Stimulated activated CD8-positive, alpha-beta memory T cell treated with anti-CD3 and anti-CD28 coated beads, Interleukin-12 subunit alpha, Interleukin-12 subunit beta, amount 100 ng/mL, for 24 hours (primary cell): ENCODE measurements at regions not wholly inside any gene's neighbourhood (a gene's known extent, or its start where the extent isn't known, plus 50 kb on each side); places are given as distances from the start of the nearest gene placed in this dataset.
"Not testable (repeated sequence)": the region's sequence is repeated elsewhere in the genome, so short reads cannot be mapped to it uniquely, and the experiment has no call there.

ENCODE experiments used
- DNase-seq: peaks from one replicate; pipeline ENCODE4 v3.0.0-alpha.2; 2020; ENCODE audit errors: extremely low read depth

- no peak for DNase-seq
Measured at GRCh38 chr18:73681912-73682311, 465.7 kb downstream of the FBXO15 start.

- DNase-seq, result no peak
Measured at GRCh38 chr18:73681398-73681797, 466.2 kb downstream of the FBXO15 start.

DNA sequence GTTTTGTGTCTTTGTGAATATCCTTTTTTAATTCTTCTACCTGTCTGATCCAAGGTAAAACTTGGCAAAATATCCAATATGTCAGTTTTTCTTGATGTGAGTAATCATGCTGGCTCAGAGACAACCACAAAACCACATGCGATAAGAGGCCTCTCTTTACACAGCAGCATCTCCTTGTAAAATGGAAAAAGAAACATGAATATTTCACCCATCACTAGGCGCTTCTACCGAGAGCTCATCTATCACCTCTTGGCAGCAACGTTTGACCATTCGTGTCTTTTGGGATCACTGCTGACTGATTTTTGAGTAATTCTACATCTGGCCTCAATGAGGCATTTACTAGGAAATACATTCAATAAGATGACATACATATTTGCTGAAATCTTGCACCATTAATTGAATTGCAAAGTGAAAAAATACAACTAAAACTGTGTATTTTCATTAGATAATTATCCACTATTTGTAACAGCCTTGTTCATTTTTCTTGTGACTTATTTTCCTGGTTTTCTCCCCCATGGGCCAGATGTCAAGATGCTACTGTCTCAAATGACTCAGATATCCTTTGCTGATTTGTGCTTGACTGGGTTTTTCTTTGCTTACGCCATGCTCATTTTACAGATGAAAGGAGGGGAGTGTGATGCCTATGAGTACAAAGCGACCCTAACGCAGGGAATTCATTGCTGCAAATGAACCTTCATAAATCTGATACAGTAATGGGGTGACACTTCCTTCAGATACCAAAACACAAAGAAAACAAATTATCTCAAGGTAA is 467.5 kb downstream of the FBXO15 start:
- DNase-seq, result no peak

DNA sequence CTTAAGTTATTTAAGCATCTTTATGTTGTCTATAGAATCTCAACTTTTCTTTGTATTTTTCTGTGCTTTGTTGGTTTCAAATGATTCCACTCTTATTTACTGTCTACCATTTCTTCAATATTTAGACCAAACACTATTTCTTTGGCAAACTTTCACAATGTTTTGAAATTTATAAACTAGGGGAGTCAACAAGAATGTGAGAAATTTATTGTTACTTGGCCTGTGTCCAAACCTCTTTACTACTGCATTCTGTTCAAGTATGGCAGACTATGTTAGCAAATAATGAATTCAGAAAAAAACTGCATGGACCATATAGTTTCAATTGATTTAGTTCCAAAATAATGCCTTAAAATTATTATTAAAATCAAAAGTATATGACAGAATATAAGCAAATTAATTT is 470.2 kb downstream of the FBXO15 start:
- DNase-seq, result no peak

DNA sequence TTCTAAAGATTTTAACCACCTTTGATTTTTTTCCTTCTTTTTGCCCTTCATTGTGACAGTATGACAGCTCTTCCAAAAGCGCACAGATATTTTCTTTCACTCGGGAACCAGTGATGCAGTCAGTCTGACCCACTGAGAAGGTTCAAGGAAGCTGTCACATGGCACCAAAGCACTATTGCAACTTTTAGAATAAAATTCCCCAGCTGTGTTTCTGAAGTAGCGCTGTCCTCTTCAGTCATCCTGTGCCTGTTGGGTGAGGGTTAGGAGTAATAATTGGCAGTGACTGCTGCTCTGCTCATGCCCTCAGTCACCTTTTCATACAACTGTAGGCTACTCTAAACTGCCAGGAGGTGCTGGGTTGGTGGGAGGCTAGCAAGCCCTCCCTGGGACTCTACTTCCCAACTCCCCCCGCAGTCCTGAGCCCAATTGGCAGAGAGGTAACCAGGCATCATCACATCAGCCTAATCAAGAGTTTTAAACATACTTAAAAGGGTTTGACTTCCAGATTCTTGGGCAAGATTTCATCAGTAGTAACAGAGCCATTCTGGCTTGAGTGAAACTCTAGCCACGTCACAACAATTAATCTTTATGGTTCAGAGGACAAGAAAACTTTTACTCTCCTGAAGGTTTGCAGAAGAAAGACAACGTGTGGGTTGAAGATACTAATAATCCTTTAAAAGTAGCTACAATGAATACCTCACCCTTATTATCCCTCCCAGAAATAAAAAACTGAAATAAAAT is 473.3 kb downstream of the FBXO15 start:
- DNase-seq, result no peak

DNA sequence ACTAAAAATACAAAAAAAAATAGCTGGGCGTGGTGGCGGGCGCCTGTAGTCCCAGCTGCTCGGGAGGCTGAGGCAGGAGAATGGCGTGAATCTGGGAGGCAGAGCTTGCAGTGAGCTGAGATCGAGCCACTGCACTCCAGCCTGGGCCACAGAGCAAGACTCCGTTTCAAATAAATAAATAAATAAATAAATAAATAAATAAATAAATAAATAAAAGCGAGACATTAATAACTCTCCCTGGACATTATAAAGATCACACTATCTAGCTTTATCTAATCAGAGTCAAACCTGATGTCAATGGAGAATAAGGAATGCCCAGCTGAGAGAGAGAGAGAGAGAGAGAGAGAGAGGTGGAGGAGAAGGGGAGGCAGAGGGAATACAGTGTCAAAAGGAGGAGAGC is 476.2 kb downstream of the FBXO15 start:
- not testable (repeated sequence) for DNase-seq

DNA sequence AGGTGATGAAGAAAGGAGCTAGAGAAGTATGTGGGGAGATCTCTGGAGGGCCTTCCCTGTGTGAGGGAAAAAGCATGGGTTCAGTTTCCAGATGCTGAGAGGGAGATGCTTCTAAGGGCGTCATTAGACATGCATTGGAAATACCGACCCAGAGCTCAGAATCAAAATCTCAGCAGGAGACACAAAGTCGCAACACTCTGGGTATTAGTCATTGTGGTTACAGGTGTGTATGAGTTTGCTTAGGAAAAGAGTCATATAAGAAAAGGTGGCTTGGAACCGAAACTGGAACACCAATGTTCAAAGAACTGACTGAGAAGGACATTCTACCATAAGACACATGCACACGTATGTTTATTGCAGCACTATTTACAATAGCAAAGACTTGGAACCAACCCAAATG is 477.1 kb downstream of the FBXO15 start:
- no peak for DNase-seq

GRCh38 chr18:73670039-73670438 is 477.6 kb downstream of the FBXO15 start:
- DNase-seq, result no peak

GRCh38 chr18:73669297-73669696 is 478.3 kb downstream of the FBXO15 start:
- no peak for DNase-seq

DNA sequence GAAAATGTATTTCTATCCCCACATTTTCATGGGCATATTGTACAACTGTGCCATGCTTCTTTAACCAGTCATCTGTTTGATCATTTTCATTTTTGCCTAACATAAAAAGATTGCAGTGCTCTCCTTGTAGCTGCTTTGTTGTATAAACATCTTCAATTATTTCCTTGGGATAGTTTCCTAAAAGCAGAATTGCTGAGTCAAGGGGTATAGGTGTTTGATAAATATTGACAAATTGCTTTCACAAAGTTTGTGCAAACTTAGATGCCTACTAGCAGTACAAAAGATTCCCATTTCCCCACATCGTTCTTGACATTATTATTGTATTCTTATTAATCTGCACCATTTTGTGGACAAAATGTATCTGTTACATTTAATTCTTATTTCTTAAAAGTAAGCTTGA is 479.6 kb downstream of the FBXO15 start:
- no peak for DNase-seq

GRCh38 chr18:73666772-73667171 is 480.9 kb downstream of the FBXO15 start:
- DNase-seq, result no peak

- no peak for DNase-seq
Measured at GRCh38 chr18:73664896-73665295, 482.7 kb downstream of the FBXO15 start.

GRCh38 chr18:73663581-73663980 is 484.1 kb downstream of the FBXO15 start:
- no peak for DNase-seq

- DNase-seq, result no peak
Measured at GRCh38 chr18:73662421-73662820, 485.2 kb downstream of the FBXO15 start.

DNA sequence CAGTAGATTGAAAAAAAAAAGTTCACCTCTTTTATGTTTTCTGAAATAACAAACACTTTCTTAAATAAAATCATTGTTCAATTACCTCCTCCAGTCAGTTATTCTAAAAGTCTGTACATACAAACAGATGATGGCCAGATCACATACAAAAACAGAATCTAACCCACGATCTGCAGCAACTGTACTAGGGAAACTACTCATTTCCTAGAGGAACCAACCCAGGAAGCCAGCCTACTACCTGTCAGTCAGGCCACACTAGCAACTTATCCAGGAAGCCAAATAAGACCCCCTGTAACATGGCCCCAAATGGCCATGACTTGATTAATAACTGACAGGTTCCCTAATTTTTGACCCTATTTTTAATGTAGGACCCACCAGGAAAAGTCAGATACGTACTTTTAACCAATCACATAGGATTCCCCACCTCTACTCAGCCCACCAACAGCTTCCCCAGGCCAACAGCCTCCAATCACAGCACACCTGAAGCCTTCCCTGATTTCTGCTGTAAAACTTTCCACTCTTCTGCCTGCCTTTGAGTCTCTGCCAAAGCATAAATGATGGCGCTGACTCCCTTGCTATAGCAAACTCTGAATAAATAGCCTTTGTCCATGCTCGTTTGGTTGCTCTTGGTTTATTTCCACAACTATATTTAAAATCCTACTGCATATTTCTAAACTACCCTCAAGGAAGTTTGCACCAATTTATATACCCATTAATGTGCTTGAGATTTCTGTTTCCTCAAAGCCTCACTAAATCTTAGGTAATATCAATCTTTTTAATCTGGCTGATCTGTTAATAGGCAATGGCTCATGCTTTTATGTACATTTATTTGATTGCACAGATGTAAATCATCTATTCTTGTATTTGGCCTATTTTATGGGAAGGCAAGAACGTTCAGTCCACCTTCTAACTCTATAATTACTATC is 486.4 kb downstream of the FBXO15 start:
- DNase-seq, result no peak

DNA sequence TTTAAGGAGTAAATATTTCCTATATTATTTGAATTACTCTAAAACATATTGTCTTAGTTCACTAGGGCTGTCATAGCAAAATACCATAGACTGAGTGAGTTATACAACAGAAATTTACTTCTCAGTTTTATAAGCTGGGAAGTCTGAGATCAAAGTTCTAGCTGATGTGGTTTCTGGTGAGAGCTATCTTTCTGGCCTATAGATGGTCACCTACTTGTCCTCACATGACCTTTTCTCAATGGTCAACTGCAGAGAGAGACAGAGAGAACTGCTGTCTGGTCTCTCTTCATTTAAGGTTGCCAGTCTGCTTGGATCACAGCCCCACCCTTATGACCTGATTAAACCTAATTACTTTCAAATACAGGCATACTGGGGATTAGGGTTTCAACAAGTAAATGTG is 490.9 kb downstream of the FBXO15 start:
- no peak for DNase-seq

- no peak for DNase-seq
Measured at GRCh38 chr18:73653827-73654226, 493.8 kb downstream of the FBXO15 start.

DNA sequence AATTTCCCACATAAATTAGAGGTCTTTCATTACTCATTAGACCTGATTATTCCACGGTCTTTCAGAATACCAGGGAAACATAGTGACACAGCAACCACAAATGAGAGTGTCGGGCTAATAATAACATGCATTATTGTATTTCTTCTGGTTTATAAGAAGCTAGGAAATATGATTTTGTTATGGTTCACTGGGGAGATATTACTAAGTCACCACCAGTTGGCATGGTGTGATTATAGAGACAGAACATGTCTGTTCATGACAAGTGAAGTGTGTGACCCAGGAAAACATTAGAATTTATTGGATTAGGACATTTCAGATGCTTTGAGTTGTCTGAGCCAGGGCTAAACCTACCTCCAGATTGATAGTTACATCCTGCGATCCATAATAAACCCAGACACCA is 494.4 kb downstream of the FBXO15 start:
- DNase-seq, result no peak

GRCh38 chr18:73647391-73647790 is 500.2 kb downstream of the FBXO15 start:
- no peak for DNase-seq

- DNase-seq, result no peak
Measured at GRCh38 chr18:73646772-73647171, 500.9 kb downstream of the FBXO15 start.

- DNase-seq, result no peak
Measured at GRCh38 chr18:73646196-73646595, 501.4 kb downstream of the FBXO15 start.

DNA sequence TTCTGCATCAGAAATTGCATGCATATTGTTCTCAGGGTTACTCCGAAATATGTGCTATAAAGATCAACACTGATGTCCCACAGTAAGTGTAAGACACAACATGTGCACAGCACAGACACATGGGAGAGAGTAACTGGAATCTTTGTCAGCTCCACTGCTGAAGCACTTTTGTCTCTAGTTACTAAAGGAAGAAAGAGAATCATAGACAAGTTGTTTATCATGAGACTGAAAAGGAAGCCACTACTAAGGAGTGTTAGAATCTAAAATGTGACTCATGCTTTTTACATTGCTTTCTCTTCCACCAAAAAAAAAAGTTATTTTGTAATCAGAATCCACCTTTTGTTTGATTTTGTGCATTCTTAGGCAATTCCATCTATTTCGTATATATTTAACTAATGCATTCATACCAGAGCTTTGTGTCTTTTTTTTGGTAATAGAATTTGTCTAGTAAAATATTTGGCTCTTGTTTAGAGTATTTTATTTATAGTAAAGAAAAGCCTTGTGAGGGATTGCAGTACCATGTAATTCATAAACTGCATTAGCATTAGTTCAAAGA is 502.4 kb downstream of the FBXO15 start:
- no peak for DNase-seq
